GM23248 (cell line): ENCODE measurements at regions not wholly inside any gene's neighbourhood (a gene's known extent, or its start where the extent isn't known, plus 50 kb on each side); places are given as distances from the start of the nearest gene placed in this dataset.

ENCODE experiments used
- EZH2 ChIP-seq: fragments of 200-600 bp; sonication (generic); IDR thresholded peaks from 2 replicates; pipeline ENCODE4 v1.6.1; 2018; ENCODE audit warnings: antibody characterized with exemption, mild to moderate bottlenecking; ENCODE audit not compliant: insufficient read depth, poor library complexity, severe bottlenecking
- EZH2phosphoT487 ChIP-seq: fragments of 200-600 bp; sonication (generic); IDR thresholded peaks from 2 replicates; pipeline ENCODE4 v1.6.1; 2018; ENCODE audit warnings: antibody characterized with exemption, moderate library complexity, mild to moderate bottlenecking, low read depth; ENCODE audit not compliant: insufficient read depth

DNA sequence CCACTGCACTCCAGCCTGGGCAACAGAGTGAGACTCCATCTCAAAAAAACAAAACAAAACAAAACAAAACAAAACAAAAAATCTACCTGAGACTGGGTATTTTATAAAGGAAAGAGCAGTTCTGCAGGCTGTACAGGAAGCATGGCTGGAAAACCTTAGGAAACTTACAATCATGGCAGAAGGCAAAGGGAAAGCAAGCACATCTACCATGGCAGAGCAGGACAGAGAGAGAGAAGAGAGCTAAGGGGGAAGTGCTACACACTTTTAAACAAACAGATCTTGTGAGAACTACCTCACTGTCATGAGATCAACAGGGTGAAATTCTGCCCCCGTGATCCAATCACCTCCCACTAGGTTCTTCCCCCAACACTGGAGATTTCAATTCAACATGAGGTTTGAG, 198.3 kb upstream of the SAMSN1 start:
- TF ChIP-seq EZH2 (no peak), EZH2phosphoT487 (no peak)
